GM12892 (cell line): ENCODE measurements at regions not wholly inside any gene's neighbourhood (a gene's known extent, or its start where the extent isn't known, plus 50 kb on each side); places are given as distances from the start of the nearest gene placed in this dataset.

Source experiments
- POLR2A ChIP-seq: IDR thresholded peaks from 2 replicates; pipeline ENCODE4 v1.6.1; 2011; ENCODE audit warnings: low read depth, low read length, control low read depth
- POLR2AphosphoS5 ChIP-seq: IDR thresholded peaks from 2 replicates; pipeline ENCODE4 v1.6.1; 2011; ENCODE audit warnings: low read depth, low read length, control low read depth
- TAF1 ChIP-seq: IDR thresholded peaks from 2 replicates; pipeline ENCODE4 v1.6.1; 2011; ENCODE audit warnings: low read depth, mild to moderate bottlenecking, control low read depth, low read length, borderline replicate concordance

- no peak for TF ChIP-seq POLR2A
- TF ChIP-seq POLR2AphosphoS5, result no peak
- TF ChIP-seq TAF1, result no peak
These were observed 368.1 kb downstream of the MDFIC start for GRCh38 chr7:115289971-115290370.
